ENCODE measurements at regions not wholly inside any gene's neighbourhood (a gene's known extent, or its start where the extent isn't known, plus 50 kb on each side); places are given as distances from the start of the nearest gene placed in this dataset.
"Not testable (repeated sequence)": the region's sequence is repeated elsewhere in the genome, so short reads cannot be mapped to it uniquely, and the experiment has no call there.

- H3K79me2 ChIP-seq (ENCODE audit: insufficient read depth, low read length); BruUV-seq (replicated peaks); H3K4me2 ChIP-seq (ENCODE audit: low read depth, low read length); ATAC-seq; H3K27ac ChIP-seq (ENCODE audit: extremely low read length, insufficient read depth, low read length); FAIRE-seq; intact Hi-C loops (cut with micrococcal nuclease; ENCODE audit: unreplicated experiment); H3K4me3 ChIP-seq (replicated peaks in 1 of 3; ENCODE audit: insufficient read depth in 1 of 3, low read depth in 2 of 3, low read length in 3 of 3); H3K9me3 ChIP-seq (ENCODE audit: low read length); H3K27me3 ChIP-seq (ENCODE audit: control insufficient read depth in 1 of 2, insufficient read depth in 2 of 2, low read length in 2 of 2); DNase-seq (ENCODE audit: low spot score); POLR2A ChIA-PET; in situ Hi-C loops (cut with HindIII; ENCODE audit: extremely low pct_ligation_motif_present, low pct_unique_long_range_greater_than_20kb); H2AFZ ChIP-seq (ENCODE audit: low read length); H3K36me3 ChIP-seq (replicated peaks in 1 of 2; ENCODE audit: control insufficient read depth in 1 of 2, insufficient read depth in 2 of 2, low read length in 2 of 2); H4K20me1 ChIP-seq (ENCODE audit: insufficient read depth, low read length); H3K9ac ChIP-seq (ENCODE audit: insufficient read depth, low read depth, low read length); CTCF ChIA-PET (ENCODE audit: low intra/inter-chr PET ratio, low total read pairs): not testable (repeated sequence)
- 96% methylated on average over 4 of the region's 4 CpGs for WGBS (ENCODE audit: low lambda C conversion rate)
- H3K4me1 ChIP-seq (ENCODE audit: insufficient read depth, low read length), result peaks cover 17% of the 10 kb centered on the region
These were observed 77.5 kb upstream of the VKORC1L1 start for GRCh38 chr7:65795392-65795716.

GRCh38 chr7:65796205-65796604 is 76.7 kb upstream of the VKORC1L1 start:
- no peak for FAIRE-seq
- ATAC-seq, result no peak
- no TSS peak for BruUV-seq (replicated peaks)
- POLR2A ChIA-PET, result no interaction called here
- intact Hi-C loops (cut with micrococcal nuclease; ENCODE audit: unreplicated experiment), result no loop called here
- CTCF ChIA-PET (ENCODE audit: low intra/inter-chr PET ratio, low total read pairs), result no interaction called here
- no peak overlapping the region for H3K4me3 ChIP-seq (replicated peaks in 1 of 3; ENCODE audit: insufficient read depth in 1 of 3, low read depth in 2 of 3, low read length in 3 of 3)
- 87% methylated on average over 4 of the region's 4 CpGs for WGBS (ENCODE audit: low lambda C conversion rate)
- no peaks in the 10 kb centered on the region for H3K36me3 ChIP-seq (replicated peaks in 1 of 2; ENCODE audit: control insufficient read depth in 1 of 2, insufficient read depth in 2 of 2, low read length in 2 of 2)
- H4K20me1 ChIP-seq (ENCODE audit: insufficient read depth, low read length), result no peaks in the 10 kb centered on the region
- no peaks in the 10 kb centered on the region for H3K79me2 ChIP-seq (ENCODE audit: insufficient read depth, low read length)
- in situ Hi-C loops (cut with HindIII; ENCODE audit: extremely low pct_ligation_motif_present, low pct_unique_long_range_greater_than_20kb), result no loop called here
- no peaks in the 10 kb centered on the region for H3K27me3 ChIP-seq (ENCODE audit: control insufficient read depth in 1 of 2, insufficient read depth in 2 of 2, low read length in 2 of 2)
- no peak overlapping the region for H3K9ac ChIP-seq (ENCODE audit: insufficient read depth, low read depth, low read length)
- H3K4me2 ChIP-seq (ENCODE audit: low read depth, low read length), result no peak overlapping the region
- H3K27ac ChIP-seq (ENCODE audit: extremely low read length, insufficient read depth, low read length), result no peak overlapping the region
- H3K4me1 ChIP-seq (ENCODE audit: insufficient read depth, low read length), result peaks cover 19% of the 10 kb centered on the region
- H3K9me3 ChIP-seq (ENCODE audit: low read length), result no peaks in the 10 kb centered on the region
- no peak overlapping the region for H2AFZ ChIP-seq (ENCODE audit: low read length)
- no peak for DNase-seq (ENCODE audit: low spot score)
- no peak for TF ChIP-seq ZNF746 (CRISPR knock-in tag; IDR thresholded peaks at IDR 0.05)
- TF ChIP-seq ZFAT (CRISPR knock-in tag; conservative IDR thresholded peaks at IDR 0.05), result no peak
- TF ChIP-seq, protein P1, sequence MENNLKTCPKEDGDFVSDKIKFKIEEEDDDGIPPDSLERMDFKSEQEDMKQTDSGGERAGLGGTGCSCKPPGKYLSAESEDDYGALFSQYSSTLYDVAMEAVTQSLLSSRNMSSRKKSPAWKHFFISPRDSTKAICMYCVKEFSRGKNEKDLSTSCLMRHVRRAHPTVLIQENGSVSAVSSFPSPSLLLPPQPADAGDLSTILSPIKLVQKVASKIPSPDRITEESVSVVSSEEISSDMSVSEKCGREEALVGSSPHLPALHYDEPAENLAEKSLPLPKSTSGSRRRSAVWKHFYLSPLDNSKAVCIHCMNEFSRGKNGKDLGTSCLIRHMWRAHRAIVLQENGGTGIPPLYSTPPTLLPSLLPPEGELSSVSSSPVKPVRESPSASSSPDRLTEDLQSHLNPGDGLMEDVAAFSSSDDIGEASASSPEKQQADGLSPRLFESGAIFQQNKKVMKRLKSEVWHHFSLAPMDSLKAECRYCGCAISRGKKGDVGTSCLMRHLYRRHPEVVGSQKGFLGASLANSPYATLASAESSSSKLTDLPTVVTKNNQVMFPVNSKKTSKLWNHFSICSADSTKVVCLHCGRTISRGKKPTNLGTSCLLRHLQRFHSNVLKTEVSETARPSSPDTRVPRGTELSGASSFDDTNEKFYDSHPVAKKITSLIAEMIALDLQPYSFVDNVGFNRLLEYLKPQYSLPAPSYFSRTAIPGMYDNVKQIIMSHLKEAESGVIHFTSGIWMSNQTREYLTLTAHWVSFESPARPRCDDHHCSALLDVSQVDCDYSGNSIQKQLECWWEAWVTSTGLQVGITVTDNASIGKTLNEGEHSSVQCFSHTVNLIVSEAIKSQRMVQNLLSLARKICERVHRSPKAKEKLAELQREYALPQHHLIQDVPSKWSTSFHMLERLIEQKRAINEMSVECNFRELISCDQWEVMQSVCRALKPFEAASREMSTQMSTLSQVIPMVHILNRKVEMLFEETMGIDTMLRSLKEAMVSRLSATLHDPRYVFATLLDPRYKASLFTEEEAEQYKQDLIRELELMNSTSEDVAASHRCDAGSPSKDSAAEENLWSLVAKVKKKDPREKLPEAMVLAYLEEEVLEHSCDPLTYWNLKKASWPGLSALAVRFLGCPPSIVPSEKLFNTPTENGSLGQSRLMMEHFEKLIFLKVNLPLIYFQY (CRISPR knock-in tag; IDR thresholded peaks at IDR 0.05; ENCODE audit: borderline replicate concordance), result no peak
- TF ChIP-seq ATF7-NPFF (CRISPR knock-in tag; IDR thresholded peaks at IDR 0.05; ENCODE audit: low read depth), result no peak
- TF ChIP-seq ZFP36 (IDR thresholded peaks at IDR 0.05; ENCODE audit: borderline replicate concordance, low read depth, low read length, partially characterized antibody), result no peak
- no peak for TF ChIP-seq HNRNPH1 (optimal IDR thresholded peaks at IDR 0.05; ENCODE audit: low read depth, low read length)
- TF ChIP-seq, protein P2, sequence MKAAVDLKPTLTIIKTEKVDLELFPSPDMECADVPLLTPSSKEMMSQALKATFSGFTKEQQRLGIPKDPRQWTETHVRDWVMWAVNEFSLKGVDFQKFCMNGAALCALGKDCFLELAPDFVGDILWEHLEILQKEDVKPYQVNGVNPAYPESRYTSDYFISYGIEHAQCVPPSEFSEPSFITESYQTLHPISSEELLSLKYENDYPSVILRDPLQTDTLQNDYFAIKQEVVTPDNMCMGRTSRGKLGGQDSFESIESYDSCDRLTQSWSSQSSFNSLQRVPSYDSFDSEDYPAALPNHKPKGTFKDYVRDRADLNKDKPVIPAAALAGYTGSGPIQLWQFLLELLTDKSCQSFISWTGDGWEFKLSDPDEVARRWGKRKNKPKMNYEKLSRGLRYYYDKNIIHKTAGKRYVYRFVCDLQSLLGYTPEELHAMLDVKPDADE (CRISPR knock-in tag; IDR thresholded peaks at IDR 0.05), result no peak
- no peak for TF ChIP-seq ZNF770 (CRISPR knock-in tag; IDR thresholded peaks at IDR 0.05)
- no peak for TF ChIP-seq NFRKB (IDR thresholded peaks at IDR 0.05)
- no peak for TF ChIP-seq CHCHD3 (CRISPR knock-in tag; IDR thresholded peaks at IDR 0.05)
- TF ChIP-seq CBX2 (IDR thresholded peaks at IDR 0.05; ENCODE audit: low read depth, low read length), result no peak
- TF ChIP-seq CBX2 (CRISPR knock-in tag; IDR thresholded peaks at IDR 0.05; ENCODE audit: low read depth), result no peak
- TF ChIP-seq ZNF891 (CRISPR knock-in tag; IDR thresholded peaks at IDR 0.05), result no peak
